Breast epithelium (tissue), 4 donors: ENCODE measurements at regions not wholly inside any gene's neighbourhood (a gene's known extent, or its start where the extent isn't known, plus 50 kb on each side); places are given as distances from the start of the nearest gene placed in this dataset.
"Not testable (repeated sequence)": the region's sequence is repeated elsewhere in the genome, so short reads cannot be mapped to it uniquely, and the experiment has no call there.

ENCODE experiments used
- DNase-seq, 2 donors: peaks; one replicate each; pipeline ENCODE4 v3.0.0-alpha.2; 2019; ENCODE audit warnings: low spot score in 2 of 2
- H3K27ac ChIP-seq, 2 donors: fragments of 200-600 bp; sonication (generic) in 1 of 2; one replicate each; pipeline ENCODE4 v1.5.1; 2016 to 2019; ENCODE audit warnings: mild to moderate bottlenecking in 1 of 2
- H3K27me3 ChIP-seq, 2 donors: fragments of 200-600 bp; sonication (generic) in 1 of 2; one replicate each; pipeline versions ENCODE4 v1.5.1 to v1.6.0; 2017 to 2019; ENCODE audit warnings: control low read depth in 1 of 2, mild to moderate bottlenecking in 1 of 2
- H3K36me3 ChIP-seq: fragments of 200-600 bp; one replicate; pipeline ENCODE4 v1.5.1; 2019
- H3K4me1 ChIP-seq, 2 donors: fragments of 200-600 bp; sonication (generic); one replicate each; pipeline ENCODE4 v1.5.1; 2016 to 2019; ENCODE audit warnings: control low read depth in 1 of 2
- H3K4me3 ChIP-seq, 3 donors: fragments of 200-600 bp; sonication (generic); 1 replicate in 2 of 3; 2 replicates in 1 of 3; pipeline ENCODE4 v1.5.1; 2016 to 2019; ENCODE audit warnings: mild to moderate bottlenecking in 3 of 3, moderate library complexity in 2 of 3
- H3K9me3 ChIP-seq, 2 donors: fragments of 200-600 bp; sonication (generic) in 1 of 2; one replicate each; pipeline ENCODE4 v1.5.1; 2016 to 2019; ENCODE audit warnings: control low read depth in 1 of 2
- CTCF ChIP-seq, 3 donors: fragments of 450-650 bp; IDR thresholded peaks; one replicate each; pipeline ENCODE4 v1.5.1; 2016 to 2017; ENCODE audit warnings: antibody characterized with exemption in 3 of 3, mild to moderate bottlenecking in 3 of 3, moderate library complexity in 3 of 3
- POLR2A ChIP-seq: fragments of 450-650 bp; IDR thresholded peaks from one replicate; pipeline ENCODE4 v1.6.1; 2016; ENCODE audit warnings: antibody characterized with exemption, mild to moderate bottlenecking, moderate library complexity
- POLR2AphosphoS5 ChIP-seq, 3 donors: sonication (generic); formaldehyde crosslinking; IDR thresholded peaks; one replicate each; pipeline ENCODE4 v1.6.1; 2017; ENCODE audit warnings: antibody characterized with exemption in 3 of 3
- intact Hi-C: fragments of 100-400 bp; cut with DNase I; formaldehyde crosslinking; loops from one replicate; pipeline ENCODE4 v1.15.1; 2023; ENCODE audit warnings: low total_unique reads

GRCh38 chr6:84882768-84883766, 118.7 kb upstream of the TBX18 start:
- intact Hi-C loops: no loop called here
- Histone ChIP-seq H3K27ac (no peak overlapping the region), H3K4me1 (no peaks in the 10 kb centered on the region), H3K27me3 (no peaks in the 10 kb centered on the region), H3K4me3 (no peak overlapping the region), H3K9me3 (no peaks in the 10 kb centered on the region), H3K36me3 (no peaks in the 10 kb centered on the region)
- TF ChIP-seq CTCF (IDR thresholded peaks at IDR 0.05) (no peak), POLR2A (no peak), POLR2AphosphoS5 (IDR thresholded peaks at IDR 0.05) (no peak)
- no peak for DNase-seq

- H3K9me3 ChIP-seq, intact Hi-C loops, DNase-seq, H3K27me3 ChIP-seq, H3K27ac ChIP-seq, H3K36me3 ChIP-seq, H3K4me3 ChIP-seq, H3K4me1 ChIP-seq: not testable (repeated sequence)
Observed at GRCh38 chr6:84879385-84879784, 115.0 kb upstream of the TBX18 start.

- intact Hi-C loops: no loop called here
- Histone ChIP-seq H3K36me3 (no peaks in the 10 kb centered on the region), H3K4me3 (no peak overlapping the region), H3K27me3 (no peaks in the 10 kb centered on the region), H3K9me3 (no peaks in the 10 kb centered on the region), H3K4me1 (no peaks in the 10 kb centered on the region), H3K27ac (no peak overlapping the region)
- DNase-seq: no peak
- TF ChIP-seq CTCF (IDR thresholded peaks at IDR 0.05) (no peak), POLR2A (no peak), POLR2AphosphoS5 (IDR thresholded peaks at IDR 0.05) (no peak)
Observed at GRCh38 chr6:84877515-84878210, 113.3 kb upstream of the TBX18 start.

- Histone ChIP-seq H3K4me3 (no peak overlapping the region), H3K9me3 (no peaks in the 10 kb centered on the region), H3K4me1 (no peaks in the 10 kb centered on the region), H3K36me3 (no peaks in the 10 kb centered on the region), H3K27me3 (no peaks in the 10 kb centered on the region), H3K27ac (no peak overlapping the region)
- intact Hi-C loops: no loop called here
- TF ChIP-seq POLR2A: no peak
- no peak for TF ChIP-seq POLR2AphosphoS5 (IDR thresholded peaks at IDR 0.05)
- no peak for TF ChIP-seq CTCF (IDR thresholded peaks at IDR 0.05)
- DNase-seq: no peak
Observed at GRCh38 chr6:84876723-84877514, 112.5 kb upstream of the TBX18 start.

- no peaks in the 10 kb centered on the region for H3K36me3 ChIP-seq
- intact Hi-C loops: no loop called here
- no peaks in the 10 kb centered on the region for H3K4me1 ChIP-seq
- H3K4me3 ChIP-seq: no peak overlapping the region
- no peak overlapping the region for H3K27ac ChIP-seq
- H3K27me3 ChIP-seq: no peaks in the 10 kb centered on the region
- TF ChIP-seq POLR2AphosphoS5 (IDR thresholded peaks at IDR 0.05) (no peak), CTCF (IDR thresholded peaks at IDR 0.05) (no peak), POLR2A (no peak)
- no peaks in the 10 kb centered on the region for H3K9me3 ChIP-seq
- no peak for DNase-seq
Observed at GRCh38 chr6:84872996-84873723, 108.8 kb upstream of the TBX18 start.
